SKM-1 (cell line): ENCODE measurements at regions not wholly inside any gene's neighbourhood (a gene's known extent, or its start where the extent isn't known, plus 50 kb on each side); places are given as distances from the start of the nearest gene placed in this dataset.

Source experiments
- DNase-seq: peaks from one replicate; lab custom pipeline; 2025; ENCODE audit not compliant: unreplicated experiment; lab: John Stamatoyannopoulos, UW

GRCh38 chr5:174282391-174282790 is 236.9 kb downstream of the NSG2 start:
- no peak for DNase-seq

DNA sequence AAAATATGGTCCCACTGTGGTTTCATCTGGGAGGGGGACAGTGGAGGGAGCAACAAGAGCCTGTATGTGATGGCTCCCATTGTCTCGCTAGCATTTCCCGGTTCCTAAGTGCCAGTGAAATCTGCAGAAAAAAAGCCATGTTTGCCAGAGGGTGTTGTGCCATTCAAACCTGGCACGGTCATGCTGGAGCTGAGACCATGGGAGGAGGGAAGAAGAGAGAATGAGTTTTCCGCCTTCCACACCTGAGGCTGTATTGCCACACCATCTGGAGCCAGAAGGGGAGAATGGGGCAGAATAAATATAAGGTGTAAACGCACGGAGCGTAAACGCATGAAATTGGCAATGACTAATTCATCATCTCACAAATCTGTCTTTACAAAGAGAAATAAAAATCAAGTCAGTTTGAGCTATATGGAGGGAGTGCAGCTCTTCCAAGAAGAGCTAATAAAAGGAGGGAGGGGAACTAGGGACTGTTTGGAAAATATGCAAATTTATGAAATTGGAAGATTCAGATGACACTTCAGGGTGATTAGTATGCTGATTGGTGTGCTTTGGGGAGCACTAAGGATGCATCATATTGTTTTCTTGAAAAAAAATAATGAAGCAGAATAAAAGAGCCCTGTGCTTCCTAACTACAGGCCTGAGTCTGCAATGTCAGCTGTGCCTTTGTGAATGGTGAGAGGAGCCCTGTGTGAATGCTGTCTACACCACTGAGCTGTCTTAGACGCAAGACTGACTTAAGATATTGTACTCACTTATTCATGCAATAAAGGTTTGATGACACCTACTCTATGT is 237.9 kb downstream of the NSG2 start:
- DNase-seq, result no peak

DNA sequence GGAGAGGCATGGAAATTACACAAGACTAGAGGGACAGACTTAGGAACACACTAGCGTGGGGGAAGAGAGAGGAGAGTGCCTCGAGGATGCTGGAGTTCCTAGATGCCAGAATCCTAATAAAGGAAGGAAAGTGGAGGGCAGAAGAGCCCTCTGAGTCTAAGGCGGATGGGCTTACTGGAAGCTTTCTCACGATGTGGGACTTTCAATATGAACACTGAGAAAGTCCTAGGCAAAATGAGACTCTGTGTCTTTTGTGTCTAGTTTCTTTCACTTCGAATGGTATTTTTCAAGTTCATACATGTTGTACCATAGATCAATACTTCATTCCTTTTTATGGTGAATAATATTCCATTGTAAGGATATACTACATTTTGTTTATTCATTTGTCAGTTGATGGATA is 239.4 kb downstream of the NSG2 start:
- no peak for DNase-seq

DNA sequence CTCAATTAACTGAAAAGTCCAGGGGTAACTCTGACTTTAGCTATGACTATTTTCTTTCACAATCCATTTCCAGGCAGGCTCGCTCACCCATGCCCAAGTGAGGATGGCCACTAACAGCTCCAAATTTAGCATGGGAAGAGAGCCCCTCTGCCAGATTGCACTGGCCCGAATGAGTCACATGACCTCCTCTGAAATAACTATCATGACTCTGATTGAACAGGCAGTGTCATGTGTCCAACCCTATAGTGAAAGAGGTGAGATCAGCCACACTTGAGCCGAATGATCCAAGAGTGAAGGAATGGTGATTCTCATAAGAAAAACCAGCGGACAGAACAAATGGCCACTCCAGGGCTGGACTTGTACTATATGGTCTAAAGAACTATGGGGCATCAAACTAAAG is 242.3 kb downstream of the NSG2 start:
- no peak for DNase-seq

DNA sequence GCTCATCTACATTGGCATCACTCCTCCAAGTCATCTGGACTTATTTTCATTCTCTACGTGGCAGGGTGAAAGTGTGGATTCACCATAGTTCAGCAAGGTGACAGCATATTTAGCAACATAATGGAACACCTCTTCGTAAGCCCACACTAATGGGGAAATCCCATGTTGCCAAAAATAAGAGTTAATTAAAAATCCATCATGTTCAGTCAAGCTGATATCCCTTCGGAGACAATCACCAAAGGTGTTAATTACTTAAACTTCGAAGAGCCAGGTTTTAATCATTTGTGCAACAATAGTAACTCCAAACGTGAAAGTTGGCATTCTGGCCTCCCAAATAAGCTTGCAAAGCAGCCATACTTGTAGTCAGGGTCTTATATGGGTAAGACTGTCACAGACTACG is 242.9 kb downstream of the NSG2 start:
- no peak for DNase-seq

GRCh38 chr5:174291162-174291561 is 245.7 kb downstream of the NSG2 start:
- DNase-seq, result no peak

DNA sequence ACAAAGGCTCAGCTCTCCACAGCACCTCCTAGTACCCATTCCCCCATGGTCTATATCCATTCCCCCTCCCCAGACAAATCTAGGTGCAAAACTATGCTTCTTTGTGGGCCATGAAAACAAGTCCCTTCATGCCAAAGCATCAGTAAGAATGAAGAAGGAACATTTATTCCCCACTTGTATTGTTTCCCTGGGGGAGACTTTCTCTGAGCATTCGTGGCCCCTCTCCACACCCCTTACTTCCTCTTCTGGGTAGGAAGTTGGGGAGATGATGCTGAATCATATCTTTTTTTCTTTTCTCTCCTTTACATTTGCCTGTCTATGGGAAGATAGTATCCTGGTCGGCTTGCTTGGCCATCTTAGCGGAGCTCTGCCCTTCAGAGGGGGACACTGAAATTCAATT is 246.8 kb downstream of the NSG2 start:
- no peak for DNase-seq

GRCh38 chr5:174293006-174293405 is 247.5 kb downstream of the NSG2 start:
- no peak for DNase-seq

- no peak for DNase-seq
Measured at GRCh38 chr5:174293481-174293880, 248.0 kb downstream of the NSG2 start.

- DNase-seq, result no peak
Measured at GRCh38 chr5:174294891-174295620, 249.6 kb downstream of the NSG2 start.

- no peak for DNase-seq
Measured at GRCh38 chr5:174295702-174296436, 250.4 kb downstream of the NSG2 start.

DNA sequence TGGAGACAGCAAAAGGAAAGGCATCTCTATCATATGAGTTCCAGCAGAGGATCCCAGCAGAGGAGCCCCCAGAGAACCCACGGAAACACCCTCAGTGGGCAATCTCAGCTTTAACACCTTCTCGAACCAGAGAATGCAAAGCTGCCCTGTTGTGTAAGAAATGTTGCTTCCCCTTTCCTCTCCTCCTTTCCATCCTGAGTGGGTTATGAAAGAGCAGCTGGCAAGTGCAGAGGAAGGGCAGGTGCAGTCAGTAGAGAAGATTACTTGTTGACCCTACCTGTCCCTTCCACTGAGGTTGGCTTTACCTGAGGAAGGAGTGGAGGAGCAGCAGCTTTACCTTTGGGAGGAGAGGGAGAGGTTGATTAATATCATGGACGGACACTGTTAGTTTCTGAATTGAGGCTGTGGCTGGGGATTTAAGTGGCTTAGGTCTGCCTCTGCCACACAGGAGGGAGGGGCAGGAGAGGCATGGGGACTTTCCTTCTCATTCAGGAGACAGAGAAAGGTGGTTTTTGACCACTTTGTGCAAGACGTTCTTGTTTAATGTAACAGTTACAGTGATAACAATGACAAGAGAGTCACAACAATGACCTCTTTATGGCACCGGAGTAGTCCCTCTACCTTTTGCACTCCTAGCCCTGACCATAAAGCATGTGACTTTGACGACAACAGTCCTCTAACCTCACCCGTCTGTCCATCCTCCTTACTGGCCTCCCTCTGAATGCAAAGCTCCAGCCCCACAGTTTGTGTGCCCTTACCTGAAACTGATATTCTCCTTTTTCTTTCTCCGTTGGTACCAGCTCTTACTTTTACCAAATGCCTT is 254.8 kb downstream of the NSG2 start:
- DNase-seq, result no peak

- DNase-seq, result no peak
Measured at GRCh38 chr5:174300941-174301761, 255.6 kb downstream of the NSG2 start.

DNA sequence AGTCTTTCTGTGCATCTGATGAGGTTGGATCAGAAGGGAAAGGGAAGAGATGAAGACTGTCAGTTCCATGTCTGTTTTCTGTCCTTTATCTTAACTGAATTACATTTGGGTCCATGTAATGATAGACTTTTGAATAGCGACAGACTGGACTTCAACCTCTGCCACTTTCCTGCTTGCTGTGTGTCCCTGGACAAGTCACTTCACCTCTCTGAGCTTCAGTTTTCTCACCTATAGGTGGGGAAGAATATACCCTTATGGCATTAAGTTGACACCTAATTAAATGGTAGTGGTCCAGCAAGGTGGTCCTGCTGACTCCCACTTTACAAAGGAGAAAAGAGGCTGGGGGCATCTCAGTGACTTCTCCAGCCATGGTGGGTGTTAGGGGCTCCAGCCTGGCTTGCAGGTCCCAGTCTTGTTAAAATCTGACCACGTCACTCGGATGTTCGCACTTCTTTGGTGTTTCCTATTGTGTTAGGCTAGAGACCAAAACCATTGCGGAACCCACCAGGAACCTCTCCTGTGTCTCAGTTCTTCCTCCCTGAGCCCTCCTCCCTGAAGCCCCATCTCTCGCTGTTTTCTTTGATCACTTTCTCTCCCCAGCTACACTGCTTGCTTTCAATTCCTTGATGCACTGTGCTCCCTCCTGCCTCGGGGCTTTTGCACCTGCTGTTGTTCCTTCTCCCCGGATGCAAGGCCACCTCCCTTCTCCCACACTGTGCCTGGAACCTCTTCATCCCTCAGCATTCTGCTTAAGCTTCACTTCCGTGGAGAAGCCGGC is 256.5 kb downstream of the NSG2 start:
- no peak for DNase-seq

- DNase-seq, result no peak
Measured at GRCh38 chr5:174303035-174303434, 257.5 kb downstream of the NSG2 start.

DNA sequence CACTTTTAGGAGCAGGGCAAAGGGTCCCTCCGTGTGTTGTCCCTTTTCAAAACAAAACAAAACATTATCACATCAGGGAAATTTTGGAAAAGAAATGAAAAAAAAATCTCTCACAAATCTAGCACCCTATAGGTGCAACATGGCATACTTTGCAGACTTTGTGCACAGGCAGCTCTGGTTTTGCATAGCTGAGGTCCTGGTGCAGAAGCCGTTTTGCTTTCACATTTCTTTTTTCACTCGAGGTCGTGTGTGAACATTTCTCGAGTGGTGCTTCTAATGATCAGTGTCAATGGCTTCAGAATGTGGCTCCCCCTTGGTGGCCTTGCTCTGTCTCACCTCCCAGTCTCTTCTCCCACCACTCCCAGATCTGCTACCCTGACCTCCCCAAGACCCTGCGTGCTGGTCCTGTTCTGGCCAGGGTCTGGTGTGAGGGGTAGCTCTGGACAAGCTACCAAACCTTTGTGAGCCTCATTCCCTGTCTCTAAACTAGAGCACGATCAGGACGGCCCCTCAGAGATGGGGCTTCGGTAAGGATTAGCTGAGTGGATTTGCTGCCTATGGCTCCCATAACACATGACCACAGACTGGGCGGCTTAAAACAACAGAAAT is 258.0 kb downstream of the NSG2 start:
- DNase-seq, result no peak

- DNase-seq, result no peak
Measured at GRCh38 chr5:174305241-174305681, 259.8 kb downstream of the NSG2 start.

- DNase-seq, result no peak
Measured at GRCh38 chr5:174306345-174307030, 261.0 kb downstream of the NSG2 start.
